ENCODE measurements at regions not wholly inside any gene's neighbourhood (a gene's known extent, or its start where the extent isn't known, plus 50 kb on each side); places are given as distances from the start of the nearest gene placed in this dataset.

GRCh38 chr7:156261581-156261980, 379.0 kb upstream of the RNF32 start:
- Histone ChIP-seq H3K9ac (ENCODE audit: insufficient read length, low read depth) (no peak overlapping the region), H3K9me3 (ENCODE audit: insufficient read depth, low read length) (no peaks in the 10 kb centered on the region), H3K36me3 (ENCODE audit: insufficient read depth, insufficient read length, low read length) (no peaks in the 10 kb centered on the region), H3K27me3 (ENCODE audit: insufficient read depth, insufficient read length) (no peaks in the 10 kb centered on the region), H3K4me3 (ENCODE audit: insufficient read length, low read depth) (no peak overlapping the region), H3K4me1 (ENCODE audit: insufficient read depth, insufficient read length) (no peaks in the 10 kb centered on the region)
- DNase-seq (ENCODE audit: low read depth, low spot score) = no peak
- TF ChIP-seq SUZ12 (IDR thresholded peaks at IDR 0.05; ENCODE audit: extremely low read depth, insufficient read depth, insufficient read length) (no peak), ZNF274 (IDR thresholded peaks at IDR 0.05; ENCODE audit: low read depth, low read length) (no peak), YY1 (IDR thresholded peaks at IDR 0.05; ENCODE audit: insufficient read depth, insufficient read length) (no peak)

- no peaks in the 10 kb centered on the region for H3K36me3 ChIP-seq (ENCODE audit: insufficient read depth, insufficient read length, low read length)
These were observed 382.7 kb upstream of the RNF32 start for GRCh38 chr7:156257904-156258303.

GRCh38 chr7:156255635-156256034, 384.9 kb upstream of the RNF32 start:
- Histone ChIP-seq H3K36me3 (ENCODE audit: insufficient read depth, insufficient read length, low read length) (no peaks in the 10 kb centered on the region), H3K4me3 (ENCODE audit: insufficient read length, low read depth) (no peak overlapping the region), H3K4me1 (ENCODE audit: insufficient read depth, insufficient read length) (no peaks in the 10 kb centered on the region), H3K9me3 (ENCODE audit: insufficient read depth, low read length) (no peaks in the 10 kb centered on the region), H3K9ac (ENCODE audit: insufficient read length, low read depth) (no peak overlapping the region), H3K27me3 (ENCODE audit: insufficient read depth, insufficient read length) (no peaks in the 10 kb centered on the region)
- DNase-seq (ENCODE audit: low read depth, low spot score) = no peak
- TF ChIP-seq YY1 (IDR thresholded peaks at IDR 0.05; ENCODE audit: insufficient read depth, insufficient read length) = no peak
- no peak for TF ChIP-seq ZNF274 (IDR thresholded peaks at IDR 0.05; ENCODE audit: low read depth, low read length)
- TF ChIP-seq SUZ12 (IDR thresholded peaks at IDR 0.05; ENCODE audit: extremely low read depth, insufficient read depth, insufficient read length) = no peak

More at GRCh38 chr7:156257904-156258303, 382.7 kb upstream of the RNF32 start:
- no peak overlapping the region for H3K4me3 ChIP-seq (ENCODE audit: insufficient read length, low read depth)
- no peak overlapping the region for H3K9ac ChIP-seq (ENCODE audit: insufficient read length, low read depth)
- no peaks in the 10 kb centered on the region for H3K9me3 ChIP-seq (ENCODE audit: insufficient read depth, low read length)
- DNase-seq (ENCODE audit: low read depth, low spot score) = no peak
- no peaks in the 10 kb centered on the region for H3K4me1 ChIP-seq (ENCODE audit: insufficient read depth, insufficient read length)
- no peaks in the 10 kb centered on the region for H3K27me3 ChIP-seq (ENCODE audit: insufficient read depth, insufficient read length)
- TF ChIP-seq ZNF274 (IDR thresholded peaks at IDR 0.05; ENCODE audit: low read depth, low read length) (no peak), YY1 (IDR thresholded peaks at IDR 0.05; ENCODE audit: insufficient read depth, insufficient read length) (no peak), SUZ12 (IDR thresholded peaks at IDR 0.05; ENCODE audit: extremely low read depth, insufficient read depth, insufficient read length) (no peak)

GRCh38 chr7:156251861-156252260, 388.7 kb upstream of the RNF32 start:
- no peak overlapping the region for H3K4me3 ChIP-seq (ENCODE audit: insufficient read length, low read depth)
- H3K36me3 ChIP-seq (ENCODE audit: insufficient read depth, insufficient read length, low read length) = no peaks in the 10 kb centered on the region
- no peaks in the 10 kb centered on the region for H3K4me1 ChIP-seq (ENCODE audit: insufficient read depth, insufficient read length)
- no peaks in the 10 kb centered on the region for H3K27me3 ChIP-seq (ENCODE audit: insufficient read depth, insufficient read length)
- H3K9me3 ChIP-seq (ENCODE audit: insufficient read depth, low read length) = no peaks in the 10 kb centered on the region
- no peak for TF ChIP-seq SUZ12 (IDR thresholded peaks at IDR 0.05; ENCODE audit: extremely low read depth, insufficient read depth, insufficient read length)
- TF ChIP-seq ZNF274 (IDR thresholded peaks at IDR 0.05; ENCODE audit: low read depth, low read length) = no peak
- no peak for TF ChIP-seq YY1 (IDR thresholded peaks at IDR 0.05; ENCODE audit: insufficient read depth, insufficient read length)
- no peak for DNase-seq (ENCODE audit: low read depth, low spot score)
- no peak overlapping the region for H3K9ac ChIP-seq (ENCODE audit: insufficient read length, low read depth)

GRCh38 chr7:156240532-156240931, 400.0 kb upstream of the RNF32 start:
- H3K4me1 ChIP-seq (ENCODE audit: insufficient read depth, insufficient read length) = no peaks in the 10 kb centered on the region
- DNase-seq (ENCODE audit: low read depth, low spot score) = no peak
- no peak overlapping the region for H3K9ac ChIP-seq (ENCODE audit: insufficient read length, low read depth)
- no peaks in the 10 kb centered on the region for H3K36me3 ChIP-seq (ENCODE audit: insufficient read depth, insufficient read length, low read length)
- H3K4me3 ChIP-seq (ENCODE audit: insufficient read length, low read depth) = no peak overlapping the region
- no peaks in the 10 kb centered on the region for H3K27me3 ChIP-seq (ENCODE audit: insufficient read depth, insufficient read length)
- TF ChIP-seq ZNF274 (IDR thresholded peaks at IDR 0.05; ENCODE audit: low read depth, low read length) (no peak), YY1 (IDR thresholded peaks at IDR 0.05; ENCODE audit: insufficient read depth, insufficient read length) (no peak), SUZ12 (IDR thresholded peaks at IDR 0.05; ENCODE audit: extremely low read depth, insufficient read depth, insufficient read length) (no peak)
- H3K9me3 ChIP-seq (ENCODE audit: insufficient read depth, low read length) = no peaks in the 10 kb centered on the region

- Histone ChIP-seq H3K4me1 (ENCODE audit: insufficient read depth, insufficient read length) (no peaks in the 10 kb centered on the region), H3K9ac (ENCODE audit: insufficient read length, low read depth) (no peak overlapping the region), H3K36me3 (ENCODE audit: insufficient read depth, insufficient read length, low read length) (no peaks in the 10 kb centered on the region), H3K4me3 (ENCODE audit: insufficient read length, low read depth) (no peak overlapping the region), H3K9me3 (ENCODE audit: insufficient read depth, low read length) (no peaks in the 10 kb centered on the region), H3K27me3 (ENCODE audit: insufficient read depth, insufficient read length) (no peaks in the 10 kb centered on the region)
- no peak for DNase-seq (ENCODE audit: low read depth, low spot score)
- TF ChIP-seq YY1 (IDR thresholded peaks at IDR 0.05; ENCODE audit: insufficient read depth, insufficient read length) (no peak), ZNF274 (IDR thresholded peaks at IDR 0.05; ENCODE audit: low read depth, low read length) (no peak)
These were observed 402.0 kb upstream of the RNF32 start for GRCh38 chr7:156238366-156239133.

- no peak for DNase-seq (ENCODE audit: low read depth, low spot score)
- Histone ChIP-seq H3K4me1 (ENCODE audit: insufficient read depth, insufficient read length) (no peaks in the 10 kb centered on the region), H3K9me3 (ENCODE audit: insufficient read depth, low read length) (no peaks in the 10 kb centered on the region), H3K4me3 (ENCODE audit: insufficient read length, low read depth) (no peak overlapping the region), H3K36me3 (ENCODE audit: insufficient read depth, insufficient read length, low read length) (no peaks in the 10 kb centered on the region), H3K27me3 (ENCODE audit: insufficient read depth, insufficient read length) (no peaks in the 10 kb centered on the region), H3K9ac (ENCODE audit: insufficient read length, low read depth) (no peak overlapping the region)
- TF ChIP-seq YY1 (IDR thresholded peaks at IDR 0.05; ENCODE audit: insufficient read depth, insufficient read length) (no peak), ZNF274 (IDR thresholded peaks at IDR 0.05; ENCODE audit: low read depth, low read length) (no peak), SUZ12 (IDR thresholded peaks at IDR 0.05; ENCODE audit: extremely low read depth, insufficient read depth, insufficient read length) (no peak)
These were observed 403.0 kb upstream of the RNF32 start for GRCh38 chr7:156237614-156238013.
